ENCODE measurements at regions not wholly inside any gene's neighbourhood (a gene's known extent, or its start where the extent isn't known, plus 50 kb on each side); places are given as distances from the start of the nearest gene placed in this dataset.
A peak's percentile ranks its signal among the peaks of the same experiment; 100 is the strongest.

GRCh38 chr14:50045837-50046236 is 70.5 kb downstream of the VCPKMT start:
- Histone ChIP-seq H3K36me3 (replicated peaks in 1 of 2; ENCODE audit: insufficient read depth in 1 of 2, low read depth in 2 of 2) (no peaks in the 10 kb centered on the region), H3K27me3 (no peaks in the 10 kb centered on the region), H3K4me1 (peaks cover 39% of the 10 kb centered on the region), H3K9me3 (no peaks in the 10 kb centered on the region), H3K4me3 (no peak overlapping the region), H3K27ac (peak overlapping the region; percentile 62 to 81 (median 71))
- intact Hi-C loops (cut with DNase I), result no loop called here
- no peak for ATAC-seq
- TF ChIP-seq, protein P1, sequence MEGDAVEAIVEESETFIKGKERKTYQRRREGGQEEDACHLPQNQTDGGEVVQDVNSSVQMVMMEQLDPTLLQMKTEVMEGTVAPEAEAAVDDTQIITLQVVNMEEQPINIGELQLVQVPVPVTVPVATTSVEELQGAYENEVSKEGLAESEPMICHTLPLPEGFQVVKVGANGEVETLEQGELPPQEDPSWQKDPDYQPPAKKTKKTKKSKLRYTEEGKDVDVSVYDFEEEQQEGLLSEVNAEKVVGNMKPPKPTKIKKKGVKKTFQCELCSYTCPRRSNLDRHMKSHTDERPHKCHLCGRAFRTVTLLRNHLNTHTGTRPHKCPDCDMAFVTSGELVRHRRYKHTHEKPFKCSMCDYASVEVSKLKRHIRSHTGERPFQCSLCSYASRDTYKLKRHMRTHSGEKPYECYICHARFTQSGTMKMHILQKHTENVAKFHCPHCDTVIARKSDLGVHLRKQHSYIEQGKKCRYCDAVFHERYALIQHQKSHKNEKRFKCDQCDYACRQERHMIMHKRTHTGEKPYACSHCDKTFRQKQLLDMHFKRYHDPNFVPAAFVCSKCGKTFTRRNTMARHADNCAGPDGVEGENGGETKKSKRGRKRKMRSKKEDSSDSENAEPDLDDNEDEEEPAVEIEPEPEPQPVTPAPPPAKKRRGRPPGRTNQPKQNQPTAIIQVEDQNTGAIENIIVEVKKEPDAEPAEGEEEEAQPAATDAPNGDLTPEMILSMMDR (IDR thresholded peaks at IDR 0.05), result no peak
- TF ChIP-seq POLR2A (IDR thresholded peaks at IDR 0.05), result no peak
- 94% methylated on average over 2 of the region's 2 CpGs for WGBS, 2 donors
- no peak for DNase-seq

- H3K4me3 ChIP-seq, result no peak overlapping the region
- intact Hi-C loops (cut with DNase I), result no loop called here
- ATAC-seq (peak; percentile 23), DNase-seq (peak in 3 of 4 donors; percentile 15 to 52 (median 21))
- TF ChIP-seq, protein P1 (IDR thresholded peaks at IDR 0.05), result no peak
- H3K9me3 ChIP-seq, result no peaks in the 10 kb centered on the region
- H3K4me1 ChIP-seq, result peaks cover 39% of the 10 kb centered on the region
- H3K36me3 ChIP-seq (replicated peaks in 1 of 2; ENCODE audit: insufficient read depth in 1 of 2, low read depth in 2 of 2), result no peaks in the 10 kb centered on the region
- H3K27ac ChIP-seq, result peak overlapping the region in 3 of 4 donors; percentile 62 to 81 (median 76)
- no peaks in the 10 kb centered on the region for H3K27me3 ChIP-seq
Observed at GRCh38 chr14:50047274-50047676, 69.1 kb downstream of the VCPKMT start.

DNA sequence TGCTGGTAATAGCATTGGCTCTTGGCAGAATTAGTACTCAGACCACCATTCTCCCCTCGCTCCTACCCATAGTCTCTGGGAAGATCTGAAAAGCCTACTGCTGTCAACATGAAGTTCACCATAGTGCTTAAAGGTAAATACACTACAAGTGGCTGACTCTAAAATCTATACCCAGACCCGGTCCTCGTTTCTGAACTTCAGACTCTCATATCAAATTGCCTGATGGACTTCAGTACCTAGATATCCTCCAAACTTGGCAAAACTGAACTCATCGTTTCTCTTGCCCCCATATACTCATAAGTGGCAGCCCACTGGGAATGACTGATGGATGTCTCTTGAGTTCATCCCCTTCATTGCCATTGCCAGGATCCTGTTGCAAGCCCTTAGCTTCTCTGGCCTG is 67.3 kb downstream of the VCPKMT start:
- TF ChIP-seq POLR2A (IDR thresholded peaks at IDR 0.05), result no peak
- TF ChIP-seq, protein P1 (IDR thresholded peaks at IDR 0.05), result no peak
- H3K9me3 ChIP-seq, result no peaks in the 10 kb centered on the region
- no peak overlapping the region for H3K27ac ChIP-seq
- intact Hi-C loops (cut with DNase I), result no loop called here
- no peaks in the 10 kb centered on the region for H3K36me3 ChIP-seq (replicated peaks in 1 of 2; ENCODE audit: insufficient read depth in 1 of 2, low read depth in 2 of 2)
- 74 to 76% methylated on average over 4 of the region's 4 CpGs for WGBS, 2 donors
- DNase-seq, result no peak
- no peak for ATAC-seq
- H3K4me1 ChIP-seq, result peaks cover 30% of the 10 kb centered on the region
- H3K27me3 ChIP-seq, result no peaks in the 10 kb centered on the region
- no peak overlapping the region for H3K4me3 ChIP-seq

DNA sequence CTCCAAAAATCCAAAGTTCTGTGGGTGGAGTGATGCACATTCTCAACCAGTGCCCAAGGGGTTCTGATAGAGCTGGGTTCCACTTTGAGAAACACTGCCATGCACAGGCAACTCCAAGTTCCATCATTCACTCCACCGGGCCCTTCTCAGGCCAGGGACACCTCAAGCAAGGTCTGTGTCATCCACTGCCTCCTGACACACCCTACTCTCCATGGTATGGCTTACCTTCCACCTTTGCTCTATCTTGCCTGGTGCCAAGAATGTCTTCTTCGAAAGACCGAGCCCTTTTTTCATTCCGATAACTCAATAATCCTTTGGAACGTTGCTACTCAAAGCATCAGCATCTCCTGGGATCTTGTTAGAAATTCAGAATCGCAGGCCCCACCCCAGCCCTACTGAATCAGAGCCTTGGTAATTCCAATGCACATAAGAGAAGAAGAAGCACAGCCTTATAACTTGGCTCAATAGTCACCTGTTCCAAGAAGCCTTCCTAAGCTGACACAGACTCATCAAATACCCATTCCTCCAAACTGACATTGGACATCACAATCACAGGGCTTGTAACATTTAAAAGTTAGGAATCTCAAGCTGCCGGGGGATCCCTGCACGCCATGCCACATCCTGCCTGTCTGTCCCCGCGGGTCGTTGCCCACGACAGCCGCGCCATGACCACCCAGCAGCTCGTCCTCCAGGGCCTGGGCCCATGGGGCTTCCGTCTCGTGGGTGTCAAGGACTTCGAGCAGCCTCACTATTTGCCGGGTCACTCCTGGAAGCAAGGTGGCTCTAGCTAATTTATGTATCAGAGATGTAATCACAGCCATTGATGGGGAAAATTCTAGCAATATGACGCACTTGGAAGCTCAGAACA is 66.4 kb downstream of the VCPKMT start:
- Histone ChIP-seq H3K27ac (no peak overlapping the region), H3K9me3 (no peaks in the 10 kb centered on the region), H3K4me1 (peaks cover 25% of the 10 kb centered on the region), H3K27me3 (no peaks in the 10 kb centered on the region), H3K4me3 (no peak overlapping the region), H3K36me3 (replicated peaks in 1 of 2; ENCODE audit: insufficient read depth in 1 of 2, low read depth in 2 of 2) (no peaks in the 10 kb centered on the region)
- no peak for DNase-seq
- 88% methylated on average over 20 of the region's 20 CpGs for WGBS, 2 donors
- intact Hi-C loops (cut with DNase I), result no loop called here
- no peak for TF ChIP-seq POLR2A (IDR thresholded peaks at IDR 0.05)
- TF ChIP-seq, protein P1 (IDR thresholded peaks at IDR 0.05), result no peak
- no peak for ATAC-seq

DNA sequence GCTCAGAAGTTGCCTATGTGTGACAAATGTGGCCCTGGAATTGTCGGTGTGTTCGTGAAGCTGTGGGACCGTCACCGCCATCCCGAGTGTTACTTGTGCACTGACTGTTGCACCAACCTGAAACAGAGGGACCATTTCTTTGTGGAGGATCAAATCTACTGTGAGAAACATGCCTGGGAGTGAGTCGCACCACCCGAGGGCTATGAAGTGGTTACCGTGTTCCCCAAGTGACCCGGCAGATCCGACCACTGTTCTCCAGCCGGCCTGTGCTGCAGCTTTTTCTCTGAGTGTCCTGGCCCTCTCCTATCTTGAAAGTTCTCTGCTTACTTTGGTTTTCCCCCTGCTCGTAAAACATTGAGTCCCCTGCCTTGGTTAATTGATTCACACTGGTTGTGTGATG is 65.3 kb downstream of the VCPKMT start:
- Histone ChIP-seq H3K4me1 (peaks cover 15% of the 10 kb centered on the region), H3K27me3 (no peaks in the 10 kb centered on the region), H3K4me3 (no peak overlapping the region), H3K36me3 (replicated peaks in 1 of 2; ENCODE audit: insufficient read depth in 1 of 2, low read depth in 2 of 2) (no peaks in the 10 kb centered on the region), H3K27ac (no peak overlapping the region), H3K9me3 (no peaks in the 10 kb centered on the region)
- ATAC-seq (no peak), DNase-seq (no peak)
- 85 to 87% methylated on average over 12 of the region's 12 CpGs for WGBS, 2 donors
- no peak for TF ChIP-seq POLR2A (IDR thresholded peaks at IDR 0.05)
- TF ChIP-seq, protein P1 (IDR thresholded peaks at IDR 0.05), result no peak
- intact Hi-C loops (cut with DNase I), result no loop called here

Measured in body of pancreas (tissue), 4 donors.